GM23248 (cell line): ENCODE measurements at regions not wholly inside any gene's neighbourhood (a gene's known extent, or its start where the extent isn't known, plus 50 kb on each side); places are given as distances from the start of the nearest gene placed in this dataset.
"Not testable (repeated sequence)": the region's sequence is repeated elsewhere in the genome, so short reads cannot be mapped to it uniquely, and the experiment has no call there.

Source experiments
- DNase-seq: peaks from one replicate; pipeline ENCODE4 v3.0.0-alpha.2; 2015
- H2AFZ ChIP-seq: fragments of 200-600 bp; sonication (generic); 2 replicates; pipeline ENCODE4 v1.6.1; 2016; ENCODE audit warnings: antibody characterized with exemption
- H3F3A ChIP-seq: fragments of 200-600 bp; sonication (generic); 2 replicates; pipeline ENCODE4 v1.6.1; 2016; ENCODE audit warnings: mild to moderate bottlenecking, antibody characterized with exemption, mixed run types; ENCODE audit not compliant: insufficient read depth
- H3K27ac ChIP-seq: fragments of 200-600 bp; sonication (generic); 2 replicates; pipeline ENCODE4 v1.5.1; 2016; ENCODE audit warnings: mild to moderate bottlenecking
- H3K27me3 ChIP-seq: fragments of 200-600 bp; sonication (generic); replicated peaks from 2 replicates; pipeline ENCODE4 v1.6.1; 2016; ENCODE audit warnings: mild to moderate bottlenecking; ENCODE audit not compliant: insufficient read depth
- H3K36me3 ChIP-seq: fragments of 200-600 bp; sonication (generic); 2 replicates; pipeline ENCODE4 v1.6.1; 2016; ENCODE audit warnings: low read depth, mild to moderate bottlenecking
- H3K4me1 ChIP-seq: fragments of 200-600 bp; sonication (generic); 2 replicates; pipeline ENCODE4 v1.6.1; 2016; ENCODE audit warnings: mild to moderate bottlenecking; ENCODE audit not compliant: insufficient read depth
- H3K4me2 ChIP-seq: fragments of 200-600 bp; sonication (generic); one replicate; pipeline ENCODE4 v1.6.1; 2016; ENCODE audit warnings: mild to moderate bottlenecking; ENCODE audit not compliant: unreplicated experiment
- H3K4me3 ChIP-seq: fragments of 200-600 bp; sonication (generic); 2 replicates; pipeline ENCODE4 v1.5.1; 2016; ENCODE audit warnings: mild to moderate bottlenecking
- H3K79me2 ChIP-seq: fragments of 200-600 bp; sonication (generic); 2 replicates; pipeline ENCODE4 v1.6.1; 2016; ENCODE audit warnings: mild to moderate bottlenecking; ENCODE audit not compliant: insufficient read depth
- H3K9ac ChIP-seq: fragments of 200-600 bp; sonication (generic); 2 replicates; pipeline ENCODE4 v1.6.1; 2016; ENCODE audit warnings: mild to moderate bottlenecking
- H3K9me2 ChIP-seq: fragments of 200-600 bp; sonication (generic); 2 replicates; pipeline ENCODE4 v1.6.1; 2016; ENCODE audit warnings: mixed run types, mild to moderate bottlenecking, moderate library complexity; ENCODE audit not compliant: insufficient read depth
- H3K9me3 ChIP-seq: fragments of 200-600 bp; sonication (generic); one replicate; pipeline ENCODE4 v1.6.1; 2017; ENCODE audit warnings: low read depth
- H4K20me1 ChIP-seq: fragments of 200-600 bp; sonication (generic); 2 replicates; pipeline ENCODE4 v1.6.0; 2016; ENCODE audit not compliant: insufficient read depth
- EZH2 ChIP-seq: fragments of 200-600 bp; sonication (generic); IDR thresholded peaks from 2 replicates; pipeline ENCODE4 v1.6.1; 2018; ENCODE audit warnings: antibody characterized with exemption, mild to moderate bottlenecking; ENCODE audit not compliant: insufficient read depth, poor library complexity, severe bottlenecking
- EZH2phosphoT487 ChIP-seq: fragments of 200-600 bp; sonication (generic); IDR thresholded peaks from 2 replicates; pipeline ENCODE4 v1.6.1; 2018; ENCODE audit warnings: antibody characterized with exemption, moderate library complexity, mild to moderate bottlenecking, low read depth; ENCODE audit not compliant: insufficient read depth
- WGBS, 2 experiments: methylation state at CpG; one replicate each; pipeline ENCODE4 v1.1.6; 2015 to 2017; ENCODE audit warnings: low lambda C conversion rate in 2 of 2, low coverage in 1 of 2; ENCODE audit errors: missing lambda C conversion rate in 2 of 2; 5-methylcytosine and 5-hydroxymethylcytosine counted together
- in situ Hi-C: fragments of 300-500 bp; cut with MboI; formaldehyde crosslinking; loops from 2 replicates; pipeline ENCODE4 v1.15.0; 2020

- Histone ChIP-seq H4K20me1 (no peaks in the 10 kb centered on the region), H3K9ac (no peak overlapping the region), H2AFZ (no peak overlapping the region), H3F3A (no peaks in the 10 kb centered on the region), H3K36me3 (no peaks in the 10 kb centered on the region), H3K27me3 (no peaks in the 10 kb centered on the region), H3K9me3 (peaks cover 8% of the 10 kb centered on the region), H3K79me2 (no peaks in the 10 kb centered on the region), H3K27ac (no peak overlapping the region), H3K4me1 (no peaks in the 10 kb centered on the region), H3K9me2 (no peaks in the 10 kb centered on the region), H3K4me2 (no peak overlapping the region), H3K4me3 (no peak overlapping the region)
- TF ChIP-seq EZH2phosphoT487 (no peak), EZH2 (no peak)
- no peak for DNase-seq
- WGBS, 2 experiments: 2 to 3% methylated on average over 6 of the region's 6 CpGs
- in situ Hi-C loops: no loop called here
Observed at GRCh38 chr14:48616931-48617330, 941.5 kb upstream of the MDGA2 start.

DNA sequence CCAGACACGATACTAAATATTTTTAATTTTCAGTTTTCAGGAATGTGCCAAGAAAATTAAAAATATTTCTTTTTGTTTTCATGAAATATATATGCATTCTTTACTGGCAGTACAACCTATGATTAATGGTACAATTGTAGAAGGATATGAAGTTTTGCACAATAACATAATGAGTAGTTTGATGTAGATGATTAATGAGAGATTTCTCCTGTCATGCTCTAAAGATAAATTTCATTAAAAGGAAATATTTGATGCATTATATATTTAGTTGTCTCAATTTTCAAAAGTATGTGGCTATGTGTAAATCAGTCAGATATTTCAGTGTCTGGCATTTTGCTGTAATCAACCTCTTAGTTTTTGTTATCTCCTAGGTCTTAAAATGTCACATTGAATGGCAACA, 940.2 kb upstream of the MDGA2 start:
- TF ChIP-seq EZH2phosphoT487 (no peak), EZH2 (no peak)
- Histone ChIP-seq H3K4me1 (no peaks in the 10 kb centered on the region), H3K4me3 (no peak overlapping the region), H3K4me2 (no peak overlapping the region), H3K79me2 (no peaks in the 10 kb centered on the region), H4K20me1 (no peaks in the 10 kb centered on the region), H2AFZ (no peak overlapping the region), H3K27ac (no peak overlapping the region), H3F3A (no peaks in the 10 kb centered on the region), H3K27me3 (no peaks in the 10 kb centered on the region), H3K9me3 (peaks cover 8% of the 10 kb centered on the region), H3K36me3 (no peaks in the 10 kb centered on the region), H3K9me2 (no peaks in the 10 kb centered on the region), H3K9ac (no peak overlapping the region)
- in situ Hi-C loops: no loop called here
- DNase-seq: no peak
- WGBS, 2 experiments: 41 to 52% methylated on average over 1 of the region's 1 CpG

DNA sequence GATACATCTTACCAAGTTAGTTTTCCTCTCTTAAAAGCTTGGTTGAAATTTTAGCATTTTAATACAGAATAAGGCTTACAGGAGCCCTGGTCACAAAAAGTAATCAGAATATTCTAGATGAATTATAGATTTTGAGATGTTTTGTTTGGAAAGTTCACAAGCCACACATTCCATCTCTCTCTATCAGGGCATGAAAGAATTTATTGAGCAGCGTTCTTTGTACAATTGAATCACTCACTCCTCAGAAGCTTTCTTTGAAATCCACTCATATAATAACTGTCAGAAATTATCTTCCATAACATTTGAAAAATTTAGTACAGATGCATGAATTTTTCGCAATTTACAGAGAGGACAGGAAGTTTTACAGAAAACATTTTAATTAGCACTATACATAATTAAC, 938.6 kb upstream of the MDGA2 start:
- H3K9me2 ChIP-seq: no peaks in the 10 kb centered on the region
- no peaks in the 10 kb centered on the region for H3K79me2 ChIP-seq
- WGBS, 2 experiments: 12 to 19% methylated on average over 2 of the region's 2 CpGs
- H2AFZ ChIP-seq: no peak overlapping the region
- TF ChIP-seq EZH2 (no peak), EZH2phosphoT487 (no peak)
- H3K27ac ChIP-seq: no peak overlapping the region
- no peaks in the 10 kb centered on the region for H3F3A ChIP-seq
- no peaks in the 10 kb centered on the region for H4K20me1 ChIP-seq
- DNase-seq: no peak
- no peaks in the 10 kb centered on the region for H3K36me3 ChIP-seq
- no peak overlapping the region for H3K9ac ChIP-seq
- no peak overlapping the region for H3K4me2 ChIP-seq
- H3K4me1 ChIP-seq: no peaks in the 10 kb centered on the region
- in situ Hi-C loops: no loop called here
- H3K9me3 ChIP-seq: peaks cover 5% of the 10 kb centered on the region
- no peak overlapping the region for H3K4me3 ChIP-seq
- no peaks in the 10 kb centered on the region for H3K27me3 ChIP-seq

- in situ Hi-C loops: not testable (repeated sequence)
Observed at GRCh38 chr14:48606960-48607359, 931.6 kb upstream of the MDGA2 start.

GRCh38 chr14:48598458-48598857, 923.1 kb upstream of the MDGA2 start:
- no peaks in the 10 kb centered on the region for H3K79me2 ChIP-seq
- H3K27me3 ChIP-seq: no peaks in the 10 kb centered on the region
- no peak overlapping the region for H2AFZ ChIP-seq
- TF ChIP-seq EZH2phosphoT487: no peak
- TF ChIP-seq EZH2: no peak
- H3K4me2 ChIP-seq: no peak overlapping the region
- no peaks in the 10 kb centered on the region for H4K20me1 ChIP-seq
- H3K9me3 ChIP-seq: no peaks in the 10 kb centered on the region
- H3K9me2 ChIP-seq: no peaks in the 10 kb centered on the region
- no peak overlapping the region for H3K9ac ChIP-seq
- no peak for DNase-seq
- no peak overlapping the region for H3K27ac ChIP-seq
- in situ Hi-C loops: no loop called here
- no peaks in the 10 kb centered on the region for H3K4me1 ChIP-seq
- H3K4me3 ChIP-seq: no peak overlapping the region
- no peaks in the 10 kb centered on the region for H3F3A ChIP-seq
- H3K36me3 ChIP-seq: no peaks in the 10 kb centered on the region
- WGBS, 2 experiments: 9 to 16% methylated on average over 5 to 7 of the region's 7 CpGs

More at GRCh38 chr14:48606960-48607359, 931.6 kb upstream of the MDGA2 start:
- H3K4me1 ChIP-seq, H3K36me3 ChIP-seq, DNase-seq, H3K9me3 ChIP-seq, H2AFZ ChIP-seq, H4K20me1 ChIP-seq, H3K79me2 ChIP-seq, H3K9ac ChIP-seq, H3K4me2 ChIP-seq, H3K27ac ChIP-seq, H3K27me3 ChIP-seq, H3K9me2 ChIP-seq, H3F3A ChIP-seq, H3K4me3 ChIP-seq: not testable (repeated sequence)
- 12 to 13% methylated on average over 8 of the region's 8 CpGs for WGBS, 2 experiments
